GM21381 (cell line): ENCODE measurements at regions not wholly inside any gene's neighbourhood (a gene's known extent, or its start where the extent isn't known, plus 50 kb on each side); places are given as distances from the start of the nearest gene placed in this dataset.

Source experiments
- ATAC-seq: cut with Tn5 transposase; IDR thresholded peaks from one replicate; pipeline ENCODE4 v1.9.1; 2021; ENCODE audit warnings: mild to moderate bottlenecking, moderate library complexity; ENCODE audit not compliant: unreplicated experiment

GRCh38 chr6:149261364-149262040 is 56.0 kb upstream of the TAB2 start:
- no peak for ATAC-seq

- ATAC-seq, result no peak
Observed at GRCh38 chr6:149263321-149263720, 54.2 kb upstream of the TAB2 start.

GRCh38 chr6:149264629-149265028 is 52.9 kb upstream of the TAB2 start:
- no peak for ATAC-seq

- ATAC-seq, result no peak
Observed at GRCh38 chr6:149265945-149266344, 51.6 kb upstream of the TAB2 start.

- peak; percentile 88 for ATAC-seq
Observed at GRCh38 chr6:149266659-149267058, 50.9 kb upstream of the TAB2 start.

GRCh38 chr6:149267072-149267471 is 50.4 kb upstream of the TAB2 start:
- ATAC-seq, result no peak

- no peak for ATAC-seq
Observed at GRCh38 chr6:149267513-149268043, 49.9 kb upstream of the TAB2 start.
